ENCODE measurements at regions not wholly inside any gene's neighbourhood (a gene's known extent, or its start where the extent isn't known, plus 50 kb on each side); places are given as distances from the start of the nearest gene placed in this dataset.

- intact Hi-C loops (cut with DNase I), result no loop called here
- Histone ChIP-seq H3K4me3 (no peak overlapping the region), H3K27me3 (no peaks in the 10 kb centered on the region), H3K9me3 (no peaks in the 10 kb centered on the region), H3K4me1 (no peaks in the 10 kb centered on the region), H3K27ac (no peak overlapping the region), H3K36me3 (no peaks in the 10 kb centered on the region)
- DNase-seq (ENCODE audit: low spot score in 2 of 2), result no peak
- TF ChIP-seq, protein P1, sequence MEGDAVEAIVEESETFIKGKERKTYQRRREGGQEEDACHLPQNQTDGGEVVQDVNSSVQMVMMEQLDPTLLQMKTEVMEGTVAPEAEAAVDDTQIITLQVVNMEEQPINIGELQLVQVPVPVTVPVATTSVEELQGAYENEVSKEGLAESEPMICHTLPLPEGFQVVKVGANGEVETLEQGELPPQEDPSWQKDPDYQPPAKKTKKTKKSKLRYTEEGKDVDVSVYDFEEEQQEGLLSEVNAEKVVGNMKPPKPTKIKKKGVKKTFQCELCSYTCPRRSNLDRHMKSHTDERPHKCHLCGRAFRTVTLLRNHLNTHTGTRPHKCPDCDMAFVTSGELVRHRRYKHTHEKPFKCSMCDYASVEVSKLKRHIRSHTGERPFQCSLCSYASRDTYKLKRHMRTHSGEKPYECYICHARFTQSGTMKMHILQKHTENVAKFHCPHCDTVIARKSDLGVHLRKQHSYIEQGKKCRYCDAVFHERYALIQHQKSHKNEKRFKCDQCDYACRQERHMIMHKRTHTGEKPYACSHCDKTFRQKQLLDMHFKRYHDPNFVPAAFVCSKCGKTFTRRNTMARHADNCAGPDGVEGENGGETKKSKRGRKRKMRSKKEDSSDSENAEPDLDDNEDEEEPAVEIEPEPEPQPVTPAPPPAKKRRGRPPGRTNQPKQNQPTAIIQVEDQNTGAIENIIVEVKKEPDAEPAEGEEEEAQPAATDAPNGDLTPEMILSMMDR (IDR thresholded peaks at IDR 0.05), result no peak
These were observed 75.6 kb upstream of the WSCD2 start for GRCh38 chr12:108053512-108053911.

DNA sequence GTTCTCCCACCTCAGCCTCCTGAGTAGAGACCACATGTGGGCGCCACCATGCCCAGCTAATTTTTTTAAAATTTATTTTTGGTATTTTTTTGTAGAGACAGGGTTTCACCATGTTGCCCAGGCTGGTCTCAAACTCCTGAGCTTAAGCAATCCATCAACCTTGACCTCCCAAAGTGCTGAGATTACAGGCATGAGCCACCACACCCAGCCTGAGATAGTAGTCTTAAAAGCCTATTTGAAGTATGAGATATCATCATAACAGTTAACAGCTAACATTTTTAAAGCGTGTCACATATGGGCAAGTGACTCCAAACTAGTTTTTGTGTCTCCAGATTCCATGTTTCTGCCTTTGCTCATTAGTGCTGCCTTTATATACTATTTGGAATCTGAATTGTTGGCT, 74.6 kb upstream of the WSCD2 start:
- intact Hi-C loops (cut with DNase I), result no loop called here
- no peak for DNase-seq (ENCODE audit: low spot score in 2 of 2)
- Histone ChIP-seq H3K4me1 (no peaks in the 10 kb centered on the region), H3K4me3 (no peak overlapping the region), H3K36me3 (no peaks in the 10 kb centered on the region), H3K9me3 (no peaks in the 10 kb centered on the region), H3K27me3 (no peaks in the 10 kb centered on the region), H3K27ac (no peak overlapping the region)
- TF ChIP-seq, protein P1 (IDR thresholded peaks at IDR 0.05), result no peak

DNA sequence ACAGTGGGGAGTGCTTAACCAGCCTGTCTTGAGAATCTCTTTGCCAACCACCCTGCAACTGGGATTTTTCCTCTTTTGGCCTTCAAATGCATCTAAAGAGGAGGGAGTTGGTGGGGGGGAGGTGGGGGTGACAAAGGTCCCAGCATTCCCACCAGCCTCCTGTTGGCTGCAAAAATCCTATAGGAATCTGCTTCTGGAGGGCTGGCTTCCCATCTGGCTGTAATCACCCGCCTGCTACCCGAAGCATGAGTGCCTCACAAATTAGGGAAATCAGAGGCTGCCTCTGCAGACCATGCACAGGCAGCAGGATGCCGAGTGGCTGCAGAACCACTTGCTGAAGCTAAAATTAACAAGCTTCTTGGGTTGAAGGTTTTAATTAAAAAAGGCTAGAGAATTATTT, 73.9 kb upstream of the WSCD2 start:
- intact Hi-C loops (cut with DNase I), result no loop called here
- Histone ChIP-seq H3K4me1 (no peaks in the 10 kb centered on the region), H3K36me3 (no peaks in the 10 kb centered on the region), H3K9me3 (no peaks in the 10 kb centered on the region), H3K27me3 (no peaks in the 10 kb centered on the region), H3K27ac (no peak overlapping the region), H3K4me3 (no peak overlapping the region)
- no peak for DNase-seq (ENCODE audit: low spot score in 2 of 2)
- TF ChIP-seq, protein P1 (IDR thresholded peaks at IDR 0.05), result no peak

GRCh38 chr12:108060067-108060466, 69.0 kb upstream of the WSCD2 start:
- Histone ChIP-seq H3K27ac (no peak overlapping the region), H3K36me3 (no peaks in the 10 kb centered on the region), H3K4me3 (no peak overlapping the region), H3K4me1 (no peaks in the 10 kb centered on the region), H3K9me3 (peaks cover 0 to 3% of the 10 kb centered on the region in 2 donors), H3K27me3 (no peaks in the 10 kb centered on the region)
- intact Hi-C loops (cut with DNase I), result no loop called here
- no peak for DNase-seq (ENCODE audit: low spot score in 2 of 2)
- TF ChIP-seq, protein P1 (IDR thresholded peaks at IDR 0.05), result no peak

GRCh38 chr12:108060903-108061302, 68.2 kb upstream of the WSCD2 start:
- Histone ChIP-seq H3K4me3 (no peak overlapping the region), H3K27ac (no peak overlapping the region), H3K4me1 (no peaks in the 10 kb centered on the region), H3K27me3 (no peaks in the 10 kb centered on the region), H3K9me3 (peaks cover 0 to 3% of the 10 kb centered on the region in 2 donors), H3K36me3 (no peaks in the 10 kb centered on the region)
- TF ChIP-seq, protein P1 (IDR thresholded peaks at IDR 0.05), result no peak
- intact Hi-C loops (cut with DNase I), result no loop called here
- no peak for DNase-seq (ENCODE audit: low spot score in 2 of 2)

DNA sequence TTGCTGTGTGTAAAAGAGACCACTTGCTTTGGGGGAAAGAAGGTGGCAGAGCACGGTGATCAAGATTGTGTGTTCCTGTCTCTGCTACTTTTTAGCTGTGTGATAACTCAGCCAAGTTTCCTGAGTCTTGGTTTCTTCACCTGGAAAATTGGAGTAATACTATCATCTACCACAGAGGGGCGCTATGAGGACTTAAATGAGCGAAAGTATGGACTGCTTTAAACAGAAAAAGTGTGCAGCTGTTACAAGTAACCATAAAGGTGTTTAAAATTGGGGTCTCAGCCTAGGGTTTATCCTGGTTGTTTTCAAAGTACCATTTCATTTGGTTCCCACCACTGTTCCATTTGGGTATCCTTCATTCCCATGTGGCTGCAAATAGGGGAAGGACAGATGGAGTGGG, 65.9 kb upstream of the WSCD2 start:
- H3K4me1 ChIP-seq, result no peaks in the 10 kb centered on the region
- H3K4me3 ChIP-seq, result no peak overlapping the region
- no peaks in the 10 kb centered on the region for H3K27me3 ChIP-seq
- intact Hi-C loops (cut with DNase I), result no loop called here
- peaks cover 0 to 3% of the 10 kb centered on the region in 2 donors for H3K9me3 ChIP-seq
- no peaks in the 10 kb centered on the region for H3K36me3 ChIP-seq
- TF ChIP-seq, protein P1 (IDR thresholded peaks at IDR 0.05), result peak in 1 of 3 experiments; percentile 11
- DNase-seq (ENCODE audit: low spot score in 2 of 2), result no peak
- no peak overlapping the region for H3K27ac ChIP-seq

Measured in ascending aorta (tissue), 2 donors.